HG03095 (cell line): ENCODE measurements at regions not wholly inside any gene's neighbourhood (a gene's known extent, or its start where the extent isn't known, plus 50 kb on each side); places are given as distances from the start of the nearest gene placed in this dataset.
"Not testable (repeated sequence)": the region's sequence is repeated elsewhere in the genome, so short reads cannot be mapped to it uniquely, and the experiment has no call there.

ENCODE experiments used
- ATAC-seq: cut with Tn5 transposase; IDR thresholded peaks from one replicate; pipeline ENCODE4 v1.9.1; 2021; ENCODE audit warnings: moderate library complexity; ENCODE audit not compliant: unreplicated experiment

- ATAC-seq = no peak
Observed at GRCh38 chr6:4677011-4677750, 99.0 kb upstream of the CDYL start.

GRCh38 chr6:4676016-4676415, 100.2 kb upstream of the CDYL start:
- ATAC-seq = no peak

- ATAC-seq = no peak
Observed at GRCh38 chr6:4675121-4675520, 101.1 kb upstream of the CDYL start.

GRCh38 chr6:4673861-4674260, 102.3 kb upstream of the CDYL start:
- ATAC-seq = no peak

GRCh38 chr6:4672772-4673171, 103.4 kb upstream of the CDYL start:
- ATAC-seq = no peak

GRCh38 chr6:4671587-4672115, 104.6 kb upstream of the CDYL start:
- no peak for ATAC-seq

GRCh38 chr6:4670824-4671409, 105.3 kb upstream of the CDYL start:
- ATAC-seq = no peak

- ATAC-seq = no peak
Observed at GRCh38 chr6:4670290-4670689, 105.9 kb upstream of the CDYL start.

GRCh38 chr6:4668271-4669179, 107.7 kb upstream of the CDYL start:
- ATAC-seq = no peak

GRCh38 chr6:4667591-4667990, 108.6 kb upstream of the CDYL start:
- ATAC-seq = no peak

- ATAC-seq = no peak
Observed at GRCh38 chr6:4666886-4667513, 109.2 kb upstream of the CDYL start.

GRCh38 chr6:4665489-4666417, 110.5 kb upstream of the CDYL start:
- no peak for ATAC-seq

- no peak for ATAC-seq
Observed at GRCh38 chr6:4664911-4665310, 111.3 kb upstream of the CDYL start.

GRCh38 chr6:4664117-4664626, 112.0 kb upstream of the CDYL start:
- no peak for ATAC-seq

- no peak for ATAC-seq
Observed at GRCh38 chr6:4662886-4663285, 113.3 kb upstream of the CDYL start.

GRCh38 chr6:4661391-4661790, 114.8 kb upstream of the CDYL start:
- no peak for ATAC-seq

- ATAC-seq = no peak
Observed at GRCh38 chr6:4660377-4661321, 115.6 kb upstream of the CDYL start.

GRCh38 chr6:4659719-4660118, 116.5 kb upstream of the CDYL start:
- not testable (repeated sequence) for ATAC-seq

GRCh38 chr6:4658486-4658885, 117.7 kb upstream of the CDYL start:
- no peak for ATAC-seq
